Spleen (tissue), 11 donors: ENCODE measurements at regions not wholly inside any gene's neighbourhood (a gene's known extent, or its start where the extent isn't known, plus 50 kb on each side); places are given as distances from the start of the nearest gene placed in this dataset.

Experiments
- DNase-seq: peaks from one replicate; pipeline ENCODE4 v3.0.0-alpha.2; 2020
- H3K27ac ChIP-seq, 8 donors: fragments of 200-600 bp; sonication (generic) in 7 of 8; 1 replicate in 4 of 8; 2 replicates in 4 of 8; pipeline versions ENCODE4 v1.5.0 to v1.8.0; 2016 to 2021; ENCODE audit warnings: inconsistent platforms in 4 of 8, mild to moderate bottlenecking in 4 of 8, moderate library complexity in 1 of 8
- H3K27me3 ChIP-seq, 7 donors: fragments of 200-600 bp; sonication (generic) in 6 of 7; replicated peaks in 1 of 7; 1 replicate in 4 of 7; 2 replicates in 3 of 7; pipeline versions ENCODE4 v1.5.0 to v1.8.0; 2016 to 2021; ENCODE audit warnings: inconsistent platforms in 3 of 7, mild to moderate bottlenecking in 1 of 7
- H3K36me3 ChIP-seq, 6 donors: fragments of 200-600 bp; sonication (generic) in 5 of 6; 1 replicate in 4 of 6; 2 replicates in 2 of 6; pipeline versions ENCODE4 v1.5.0 to v1.8.0; 2016 to 2021; ENCODE audit warnings: inconsistent platforms in 2 of 6
- H3K4me1 ChIP-seq, 6 donors: fragments of 200-600 bp; sonication (generic) in 5 of 6; 1 replicate in 3 of 6; 2 replicates in 3 of 6; pipeline versions ENCODE4 v1.5.0 to v1.8.0; 2016 to 2021; ENCODE audit warnings: inconsistent platforms in 3 of 6
- H3K4me3 ChIP-seq, 8 donors: fragments of 200-600 bp; sonication (generic) in 7 of 8; 1 replicate in 4 of 8; 2 replicates in 4 of 8; pipeline versions ENCODE4 v1.5.0 to v1.8.0; 2016 to 2021; ENCODE audit warnings: inconsistent platforms in 4 of 8, mild to moderate bottlenecking in 4 of 8, moderate library complexity in 2 of 8
- H3K9me3 ChIP-seq, 8 donors: fragments of 200-600 bp; sonication (generic) in 7 of 8; 1 replicate in 4 of 8; 2 replicates in 4 of 8; pipeline versions ENCODE4 v1.5.0 to v1.8.0; 2016 to 2021; ENCODE audit warnings: inconsistent platforms in 4 of 8
- POLR2A ChIP-seq, 3 donors: fragments of 450-650 bp; IDR thresholded peaks; one replicate each; pipeline ENCODE4 v1.5.1; 2017; ENCODE audit warnings: antibody characterized with exemption in 3 of 3, mild to moderate bottlenecking in 1 of 3
- POLR2AphosphoS5 ChIP-seq, 3 donors: sonication (generic); formaldehyde crosslinking; IDR thresholded peaks; one replicate each; pipeline ENCODE4 v1.5.1; 2017; ENCODE audit warnings: antibody characterized with exemption in 3 of 3
- WGBS, 5 donors: extraction: QIAGEN DNeasy Blood & Tissue Kit in 3 of 5; methylation state at CpG; one replicate each; pipeline versions ENCODE4 v1.1.5 to v1.1.7; 2013 to 2018; 5-methylcytosine and 5-hydroxymethylcytosine counted together
- intact Hi-C: fragments of 100-400 bp; cut with DNase I; formaldehyde crosslinking; loops from one replicate; pipeline ENCODE4 v1.15.0; 2023; ENCODE audit warnings: low total_unique reads
- TF ChIP-seq, protein P1 (sequence below), 11 experiments: fragments of 200-600 bp in 7 of 11; fragments of 450-650 bp in 4 of 11; sonication (generic) in 4 of 11; IDR thresholded peaks in 8 of 11; conservative IDR thresholded peaks in 3 of 11; 1 replicate in 7 of 11; 2 replicates in 4 of 11; pipeline versions ENCODE4 v1.4.0 to v1.8.0; 2016 to 2021; ENCODE audit warnings: antibody characterized with exemption in 11 of 11, inconsistent platforms in 4 of 11, mild to moderate bottlenecking in 1 of 11
- donor health status: healthy with polysubstance abuse.
- donor health status: DM: no; HTN: no; CAD: no; lungs with moderate emphysema.
- donor health status: DM: no; HTN: no; CAD: no.
- donor health status: Bipolar disorder and iron deficiency.
- donor health status: healthy.
- donor health status: DM: no; HTN: no; CAD: no.
- donor health status: DM: yes; HTN: yes; CAD: no.

DNA sequence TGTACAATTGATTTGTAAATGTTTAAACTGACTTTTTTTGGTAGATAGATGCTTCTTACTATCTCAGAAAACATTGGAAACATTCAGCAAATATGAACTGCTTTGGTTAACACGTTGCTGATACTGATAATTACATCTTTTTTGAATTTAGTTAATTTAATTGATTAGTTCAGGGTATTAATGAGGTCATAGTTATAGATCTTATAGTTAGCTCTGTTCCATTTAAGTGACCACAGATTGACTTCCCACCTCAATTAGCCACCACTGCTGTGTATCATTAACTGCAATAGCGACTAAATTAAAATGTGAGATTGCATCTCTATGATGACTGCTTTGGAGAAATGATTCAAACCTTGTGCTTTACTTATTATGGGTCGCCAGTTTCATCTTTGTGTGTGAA, 407.1 kb upstream of the EDIL3 start:
- Histone ChIP-seq H3K4me1 (no peaks in the 10 kb centered on the region), H3K9me3 (peaks cover 0 to 3% (median 0%) of the 10 kb centered on the region in 8 donors), H3K4me3 (no peak overlapping the region), H3K27ac (peak overlapping the region in 3 of 8 donors; percentile 31 to 72 (median 64)), H3K27me3 (no peaks in the 10 kb centered on the region), H3K36me3 (no peaks in the 10 kb centered on the region)
- DNase-seq = no peak
- WGBS, 5 donors = 66 to 86% (median 72%) methylated on average over 3 of the region's 3 CpGs
- intact Hi-C loops = no loop called here
- TF ChIP-seq POLR2A (IDR thresholded peaks at IDR 0.05) (no peak), POLR2AphosphoS5 (IDR thresholded peaks at IDR 0.05) (no peak)
- TF ChIP-seq, protein P1, sequence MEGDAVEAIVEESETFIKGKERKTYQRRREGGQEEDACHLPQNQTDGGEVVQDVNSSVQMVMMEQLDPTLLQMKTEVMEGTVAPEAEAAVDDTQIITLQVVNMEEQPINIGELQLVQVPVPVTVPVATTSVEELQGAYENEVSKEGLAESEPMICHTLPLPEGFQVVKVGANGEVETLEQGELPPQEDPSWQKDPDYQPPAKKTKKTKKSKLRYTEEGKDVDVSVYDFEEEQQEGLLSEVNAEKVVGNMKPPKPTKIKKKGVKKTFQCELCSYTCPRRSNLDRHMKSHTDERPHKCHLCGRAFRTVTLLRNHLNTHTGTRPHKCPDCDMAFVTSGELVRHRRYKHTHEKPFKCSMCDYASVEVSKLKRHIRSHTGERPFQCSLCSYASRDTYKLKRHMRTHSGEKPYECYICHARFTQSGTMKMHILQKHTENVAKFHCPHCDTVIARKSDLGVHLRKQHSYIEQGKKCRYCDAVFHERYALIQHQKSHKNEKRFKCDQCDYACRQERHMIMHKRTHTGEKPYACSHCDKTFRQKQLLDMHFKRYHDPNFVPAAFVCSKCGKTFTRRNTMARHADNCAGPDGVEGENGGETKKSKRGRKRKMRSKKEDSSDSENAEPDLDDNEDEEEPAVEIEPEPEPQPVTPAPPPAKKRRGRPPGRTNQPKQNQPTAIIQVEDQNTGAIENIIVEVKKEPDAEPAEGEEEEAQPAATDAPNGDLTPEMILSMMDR (IDR thresholded peaks at IDR 0.05 in 8 of 11, conservative IDR thresholded peaks at IDR 0.05 in 3 of 11) = no peak

GRCh38 chr5:84791138-84791537, 406.5 kb upstream of the EDIL3 start:
- Histone ChIP-seq H3K4me3 (no peak overlapping the region), H3K27ac (peak overlapping the region in 4 of 8 donors; percentile 39 to 72 (median 61)), H3K4me1 (no peaks in the 10 kb centered on the region), H3K36me3 (no peaks in the 10 kb centered on the region), H3K27me3 (no peaks in the 10 kb centered on the region), H3K9me3 (peaks cover 0 to 3% (median 0%) of the 10 kb centered on the region in 8 donors)
- intact Hi-C loops = no loop called here
- no peak for DNase-seq
- TF ChIP-seq POLR2A (IDR thresholded peaks at IDR 0.05) = no peak
- TF ChIP-seq POLR2AphosphoS5 (IDR thresholded peaks at IDR 0.05) = no peak
- TF ChIP-seq, protein P1 (IDR thresholded peaks at IDR 0.05 in 8 of 11, conservative IDR thresholded peaks at IDR 0.05 in 3 of 11) = no peak

DNA sequence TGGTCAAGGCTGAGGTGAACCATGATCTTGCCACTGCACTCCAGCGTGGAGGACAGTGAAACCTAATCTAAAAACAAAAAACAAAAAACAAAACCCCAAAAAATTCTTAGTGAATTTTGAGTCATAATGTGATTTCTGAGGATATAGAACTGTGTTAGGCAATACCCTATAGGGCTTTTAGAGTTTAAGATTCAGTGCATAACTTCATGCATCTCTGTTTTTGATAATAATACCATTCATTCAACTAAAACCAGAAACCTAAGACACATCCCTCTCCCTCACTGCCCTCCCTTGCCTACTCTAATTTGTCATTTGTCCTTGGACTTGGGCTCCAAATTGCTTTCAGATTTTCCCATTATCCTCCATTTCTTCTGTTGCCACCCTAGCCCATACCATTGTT, 405.7 kb upstream of the EDIL3 start:
- Histone ChIP-seq H3K27ac (peak overlapping the region in 5 of 8 donors; percentile 9 to 72 (median 58)), H3K9me3 (peaks cover 0 to 3% (median 0%) of the 10 kb centered on the region in 8 donors), H3K27me3 (no peaks in the 10 kb centered on the region), H3K4me3 (no peak overlapping the region), H3K36me3 (no peaks in the 10 kb centered on the region), H3K4me1 (no peaks in the 10 kb centered on the region)
- TF ChIP-seq POLR2A (IDR thresholded peaks at IDR 0.05) = no peak
- intact Hi-C loops = no loop called here
- WGBS, 5 donors = 76 to 86% (median 81%) methylated on average over 1 of the region's 1 CpG
- DNase-seq = no peak

- H3K4me1 ChIP-seq = no peaks in the 10 kb centered on the region
- whole genome bisulfite sequencing, 5 donors = 82 to 93% (median 86%) methylated on average over 3 of the region's 3 CpGs
- intact Hi-C loops = no loop called here
- no peak overlapping the region for H3K4me3 ChIP-seq
- no peak for TF ChIP-seq POLR2AphosphoS5 (IDR thresholded peaks at IDR 0.05)
- TF ChIP-seq, protein P1 (IDR thresholded peaks at IDR 0.05 in 8 of 11, conservative IDR thresholded peaks at IDR 0.05 in 3 of 11) = no peak
- TF ChIP-seq POLR2A (IDR thresholded peaks at IDR 0.05) = no peak
- no peak overlapping the region for H3K27ac ChIP-seq
- H3K9me3 ChIP-seq = no peaks in the 10 kb centered on the region
- H3K27me3 ChIP-seq = no peaks in the 10 kb centered on the region
- H3K36me3 ChIP-seq = no peaks in the 10 kb centered on the region
- no peak for DNase-seq
Observed at GRCh38 chr5:84783003-84783402, 398.3 kb upstream of the EDIL3 start.

GRCh38 chr5:84779186-84779585, 394.5 kb upstream of the EDIL3 start:
- Histone ChIP-seq H3K27ac (no peak overlapping the region), H3K27me3 (no peaks in the 10 kb centered on the region), H3K9me3 (no peaks in the 10 kb centered on the region), H3K36me3 (no peaks in the 10 kb centered on the region), H3K4me1 (no peaks in the 10 kb centered on the region), H3K4me3 (no peak overlapping the region)
- TF ChIP-seq POLR2A (IDR thresholded peaks at IDR 0.05) = no peak
- no peak for TF ChIP-seq POLR2AphosphoS5 (IDR thresholded peaks at IDR 0.05)
- TF ChIP-seq, protein P1 (IDR thresholded peaks at IDR 0.05 in 8 of 11, conservative IDR thresholded peaks at IDR 0.05 in 3 of 11) = no peak
- DNase-seq = no peak
- intact Hi-C loops = no loop called here
- WGBS, 5 donors = 72 to 90% (median 81%) methylated on average over 2 of the region's 2 CpGs
